ENCODE measurements at regions not wholly inside any gene's neighbourhood (a gene's known extent, or its start where the extent isn't known, plus 50 kb on each side); places are given as distances from the start of the nearest gene placed in this dataset.

GRCh38 chr14:61119006-61119405 is 138.0 kb downstream of the SLC38A6 start (continued):
- TF ChIP-seq ZNF462 (CRISPR knock-in tag; IDR thresholded peaks at IDR 0.05) (peak; percentile 57; the same call in 1 of the 2 replicates), POLR2AphosphoS5 (IDR thresholded peaks at IDR 0.05; ENCODE audit: low read depth) (no peak)

- Histone ChIP-seq H3K4me3 (no peak overlapping the region), H3K9me2 (ENCODE audit: insufficient read depth) (0 out of 2 replicates have a peak, but pooled peaks cover 5% of the 10 kb centered on the region), H4K20me1 (replicated peaks; ENCODE audit: insufficient read depth) (no peaks in the 10 kb centered on the region), H3K79me2 (replicated peaks; ENCODE audit: insufficient read depth) (no peaks in the 10 kb centered on the region), H2AFZ (no peak overlapping the region), H3K4me2 (no peak overlapping the region), H3F3A (replicated peaks; ENCODE audit: low read depth) (peaks cover 7% of the 10 kb centered on the region), H3K4me1 (ENCODE audit: insufficient read depth) (peaks cover 19% of the 10 kb centered on the region), H3K27ac (ENCODE audit: low read depth) (no peak overlapping the region), H3K27me3 (ENCODE audit: insufficient read depth) (no peaks in the 10 kb centered on the region), H3K36me3 (ENCODE audit: insufficient read depth) (peaks cover 20% of the 10 kb centered on the region)
- ATAC-seq (no peak), DNase-seq (ENCODE audit: low spot score) (no peak)
- Mint-ChIP-seq H3K36me3 (ENCODE audit: low read depth) (peaks cover 63% of the 10 kb centered on the region), H3K27ac (no peak overlapping the region), H3K4me1 (peaks cover 27% of the 10 kb centered on the region), H3K9me3 (peaks cover 61% of the 10 kb centered on the region), H3K27me3 (ENCODE audit: insufficient read depth, low read depth, poor library complexity) (peaks cover 6% of the 10 kb centered on the region), H3K4me3 (no peak overlapping the region)
- TF ChIP-seq JUNB (IDR thresholded peaks at IDR 0.05; ENCODE audit: unreplicated experiment) (no peak), POLR2AphosphoS5 (IDR thresholded peaks at IDR 0.05; ENCODE audit: low read depth) (no peak), ZNF331 (CRISPR knock-in tag; IDR thresholded peaks at IDR 0.05; ENCODE audit: low read depth) (no peak), ZNF114 (CRISPR knock-in tag; IDR thresholded peaks at IDR 0.05) (no peak), CREB1 (CRISPR knock-in tag; IDR thresholded peaks at IDR 0.05; ENCODE audit: low read depth) (no peak), CTCF (conservative IDR thresholded peaks at IDR 0.05; ENCODE audit: low read depth in 2 of 2) (no peak), EZH2phosphoT487 (IDR thresholded peaks at IDR 0.05; ENCODE audit: unreplicated experiment) (no peak), STAT1 (IDR thresholded peaks at IDR 0.05; ENCODE audit: unreplicated experiment) (no peak), ETS1 (IDR thresholded peaks at IDR 0.05) (no peak)
Measured at GRCh38 chr14:61116369-61116768, 135.3 kb downstream of the SLC38A6 start.

Data from GM23338 (cell line).